H1 (cell line): ENCODE measurements at regions not wholly inside any gene's neighbourhood (a gene's known extent, or its start where the extent isn't known, plus 50 kb on each side); places are given as distances from the start of the nearest gene placed in this dataset.

ENCODE experiments used
- CTCF ChIA-PET: fragments of 300-600 bp; sonication (Branson Sonifier 250); formaldehyde crosslinking; loops from one replicate; lab custom pipeline; 2021; ENCODE audit not compliant: partially characterized antibody; lab: Charles Lee
- POLR2A ChIA-PET: fragments of 300-600 bp; sonication (Branson Sonifier 250); formaldehyde crosslinking; loops from one replicate; lab custom pipeline; 2021; ENCODE audit warnings: inconsistent platforms; ENCODE audit not compliant: partially characterized antibody; lab: Charles Lee
- DNase-seq, 2 experiments: peaks; one replicate each; pipeline versions ENCODE4 v3.0.0 to v3.0.0-alpha.2; 2010 to 2022; ENCODE audit warnings: low spot score in 2 of 2, low read depth in 1 of 2, mixed read lengths in 1 of 2
- FAIRE-seq: peaks from 2 replicates; lab custom pipeline; 2011; peaks lifted over from hg19 to GRCh38; lab: Jason Lieb, UNC
- H2AFZ ChIP-seq: 2 replicates; pipeline ENCODE4 v1.8.1; 2012; ENCODE audit warnings: low read length, inconsistent platforms
- H2AK5ac ChIP-seq: 2 replicates; pipeline ENCODE4 v1.6.1; 2013; ENCODE audit warnings: low read depth, low read length
- H2BK120ac ChIP-seq: replicated peaks from 2 replicates; pipeline ENCODE3; 2013; ENCODE audit warnings: low read depth, low read length, inconsistent platforms
- H2BK12ac ChIP-seq: 2 replicates; pipeline ENCODE4 v1.6.1; 2013; ENCODE audit warnings: low read depth, low read length
- H2BK15ac ChIP-seq: 2 replicates; pipeline ENCODE4 v1.6.1; 2013; ENCODE audit warnings: low read length
- H2BK20ac ChIP-seq: 2 replicates; pipeline ENCODE4 v1.6.1; 2013; ENCODE audit warnings: low read length
- H2BK5ac ChIP-seq: 2 replicates; pipeline ENCODE4 v1.6.1; 2013; ENCODE audit warnings: low read depth, low read length
- H3K14ac ChIP-seq: 2 replicates; pipeline ENCODE4 v1.6.1; 2013; ENCODE audit warnings: inconsistent platforms; ENCODE audit not compliant: insufficient read length
- H3K18ac ChIP-seq: 2 replicates; pipeline ENCODE4 v1.6.1; 2013; ENCODE audit warnings: low read length; ENCODE audit errors: extremely low read depth
- H3K23ac ChIP-seq: 2 replicates; pipeline ENCODE4 v1.6.1; 2013; ENCODE audit warnings: inconsistent platforms; ENCODE audit not compliant: insufficient read length
- H3K23me2 ChIP-seq: 2 replicates; pipeline ENCODE4 v1.6.1; 2013; ENCODE audit warnings: low read depth, low read length
- H3K27ac ChIP-seq: 2 replicates; pipeline ENCODE4 v1.6.1; 2011; ENCODE audit warnings: low read depth, low read length, inconsistent platforms
- H3K27me3 ChIP-seq, 4 experiments: replicated peaks in 1 of 4; 1 replicate in 1 of 4; 2 replicates in 3 of 4; pipeline versions ENCODE4 v1.6.1 to v1.8.1; 2011 to 2013; ENCODE audit warnings: low read length in 3 of 4, mild to moderate bottlenecking in 3 of 4, inconsistent platforms in 2 of 4, mixed read lengths in 2 of 4, moderate library complexity in 1 of 4; ENCODE audit not compliant: control insufficient read depth in 3 of 4, insufficient read depth in 3 of 4; ENCODE audit errors: extremely low read depth in 1 of 4
- H3K36me3 ChIP-seq, 4 experiments: 2 replicates each; pipeline versions ENCODE4 v1.6.1 to v1.8.1; 2011 to 2013; ENCODE audit warnings: mild to moderate bottlenecking in 4 of 4, low read length in 3 of 4, moderate library complexity in 2 of 4, control low read depth in 1 of 4, inconsistent platforms in 1 of 4; ENCODE audit not compliant: insufficient read depth in 4 of 4, control insufficient read depth in 2 of 4
- H3K4ac ChIP-seq: replicated peaks from 2 replicates; pipeline ENCODE3; 2013; ENCODE audit warnings: low read length, low read depth, mixed read lengths, inconsistent platforms; ENCODE audit not compliant: insufficient read length
- H3K4me1 ChIP-seq, 4 experiments: replicated peaks in 1 of 4; 1 replicate in 1 of 4; 2 replicates in 3 of 4; pipeline versions ENCODE4 v1.6.1 to v1.8.1; 2011 to 2013; ENCODE audit warnings: low read length in 3 of 4, inconsistent platforms in 2 of 4, mixed read lengths in 1 of 4; ENCODE audit not compliant: insufficient read depth in 4 of 4, control insufficient read depth in 3 of 4
- H3K4me2 ChIP-seq, 2 experiments: 2 replicates each; pipeline versions ENCODE4 v1.6.1 to v1.8.1; 2011 to 2013; ENCODE audit warnings: low read depth in 2 of 2, low read length in 2 of 2, control low read depth in 1 of 2, inconsistent platforms in 1 of 2, mild to moderate bottlenecking in 1 of 2; ENCODE audit not compliant: insufficient read depth in 1 of 2
- H3K4me3 ChIP-seq, 4 experiments: fragments of 200-600, 300-600 bp in 1 of 4; sonication (generic), shearing (Covaris generic), sonication (Bioruptor Twin) in 1 of 4; 2 replicates each; pipeline versions ENCODE4 v1.5.1 to v1.8.1; 2011 to 2016; ENCODE audit warnings: low read length in 4 of 4, low read depth in 3 of 4, control low read depth in 2 of 4, inconsistent platforms in 2 of 4, mild to moderate bottlenecking in 2 of 4, mixed read lengths in 1 of 4, moderate library complexity in 1 of 4; ENCODE audit not compliant: insufficient read depth in 2 of 4; ENCODE audit errors: extremely low read depth in 1 of 4
- H3K56ac ChIP-seq: replicated peaks from 2 replicates; pipeline ENCODE3; 2013; ENCODE audit warnings: low read depth, mild to moderate bottlenecking, mixed read lengths, low read length, inconsistent platforms; ENCODE audit not compliant: insufficient read length
- H3K79me1 ChIP-seq: 2 replicates; pipeline ENCODE4 v1.6.1; 2013; ENCODE audit warnings: low read depth, low read length, control low read depth
- H3K79me2 ChIP-seq, 2 experiments: 2 replicates each; pipeline versions ENCODE4 v1.6.1 to v1.8.1; 2012 to 2013; ENCODE audit warnings: low read length in 2 of 2, mild to moderate bottlenecking in 2 of 2, inconsistent platforms in 1 of 2; ENCODE audit not compliant: insufficient read depth in 2 of 2, control insufficient read depth in 1 of 2
- H3K9ac ChIP-seq, 4 experiments: replicated peaks in 1 of 4; 1 replicate in 1 of 4; 2 replicates in 3 of 4; pipeline versions ENCODE4 v1.6.1 to v1.8.1; 2011 to 2013; ENCODE audit warnings: low read depth in 3 of 4, low read length in 3 of 4, control low read depth in 2 of 4, mild to moderate bottlenecking in 2 of 4, moderate library complexity in 2 of 4, inconsistent platforms in 1 of 4; ENCODE audit errors: extremely low read depth in 1 of 4
- H3K9me3 ChIP-seq, 2 experiments: 2 replicates each; pipeline versions ENCODE4 v1.6.1 to v1.8.1; 2012 to 2013; ENCODE audit warnings: mild to moderate bottlenecking in 2 of 2, moderate library complexity in 2 of 2, control low read depth in 1 of 2, inconsistent platforms in 1 of 2, low read depth in 1 of 2, low read length in 1 of 2, mixed read lengths in 1 of 2; ENCODE audit not compliant: insufficient read depth in 2 of 2
- H4K20me1 ChIP-seq, 2 experiments: replicated peaks in 1 of 2; 2 replicates each; pipeline versions ENCODE3 to v1.8.1; 2011 to 2013; ENCODE audit warnings: inconsistent platforms in 2 of 2, low read length in 2 of 2, mild to moderate bottlenecking in 1 of 2; ENCODE audit not compliant: insufficient read depth in 2 of 2, control insufficient read depth in 1 of 2
- H4K5ac ChIP-seq: 2 replicates; pipeline ENCODE4 v1.6.1; 2013; ENCODE audit warnings: low read length, low read depth, mixed read lengths, inconsistent platforms; ENCODE audit not compliant: insufficient read length
- H4K8ac ChIP-seq: 2 replicates; pipeline ENCODE4 v1.8.0; 2013; ENCODE audit warnings: mild to moderate bottlenecking, moderate library complexity, low read length, inconsistent platforms; ENCODE audit not compliant: insufficient read depth; ENCODE audit errors: extremely low read depth
- H4K91ac ChIP-seq: replicated peaks from 2 replicates; pipeline ENCODE3; 2013; ENCODE audit warnings: low read length, mixed read lengths, inconsistent platforms; ENCODE audit not compliant: insufficient read length
- ATF3 ChIP-seq: IDR thresholded peaks from 2 replicates; pipeline ENCODE4 v1.6.1; 2011; ENCODE audit warnings: low read depth, mild to moderate bottlenecking, low read length; ENCODE audit not compliant: insufficient read depth
- CEBPB ChIP-seq: IDR thresholded peaks from 2 replicates; pipeline ENCODE4 v1.6.1; 2012; ENCODE audit warnings: low read depth, low read length
- EGR1 ChIP-seq: IDR thresholded peaks from 2 replicates; pipeline ENCODE4 v1.6.1; 2011; ENCODE audit warnings: low read depth, low read length, borderline replicate concordance
- KDM4A ChIP-seq: IDR thresholded peaks from one replicate; pipeline ENCODE4 v1.7.1; 2012; ENCODE audit warnings: low read depth, mild to moderate bottlenecking, moderate library complexity, low read length, inconsistent platforms; ENCODE audit not compliant: severe bottlenecking
- KDM5A ChIP-seq: fragments of 200-600 bp; IDR thresholded peaks from 2 replicates; pipeline ENCODE4 v1.7.1; 2012; ENCODE audit warnings: mild to moderate bottlenecking, low read length, inconsistent platforms, mixed read lengths
- PHF8 ChIP-seq: fragments of 200-600 bp; sonication (generic); conservative IDR thresholded peaks from 2 replicates; pipeline ENCODE4 v1.7.1; 2012; ENCODE audit warnings: low read depth, mild to moderate bottlenecking, inconsistent platforms, low read length, moderate library complexity
- SIX5 ChIP-seq: IDR thresholded peaks from 2 replicates; pipeline ENCODE4 v1.6.1; 2011; ENCODE audit warnings: mild to moderate bottlenecking, low read depth, low read length
- SP1 ChIP-seq: IDR thresholded peaks from 2 replicates; pipeline ENCODE4 v1.6.1; 2011; ENCODE audit warnings: low read depth, low read length
- SP4 ChIP-seq: IDR thresholded peaks from 2 replicates; pipeline ENCODE4 v1.6.1; 2012; ENCODE audit warnings: low read length, inconsistent platforms
- TBP ChIP-seq: IDR thresholded peaks from 2 replicates; pipeline ENCODE4 v1.6.1; 2011; ENCODE audit warnings: low read depth, low read length, improper control_type of control experiment
- ZNF274 ChIP-seq: IDR thresholded peaks from 2 replicates; pipeline ENCODE4 v1.7.0; 2012; ENCODE audit warnings: low read length, borderline replicate concordance; ENCODE audit errors: extremely low read depth
- WGBS, 2 experiments: shearing (Covaris generic) in 1 of 2; methylation state at CpG; one replicate each; pipeline versions ENCODE4 v1.1.6 to v1.1.7; 2013 to 2015; ENCODE audit warnings: low lambda C conversion rate in 2 of 2, mixed read lengths in 2 of 2, inconsistent platforms in 1 of 2, low coverage in 1 of 2, missing lambda C conversion rate in 1 of 2; ENCODE audit not compliant: insufficient replicate concordance in 2 of 2, insufficient coverage in 1 of 2, insufficient read length in 1 of 2; ENCODE audit errors: extremely low coverage in 1 of 2, missing lambda C conversion rate in 1 of 2; 5-methylcytosine and 5-hydroxymethylcytosine counted together

GRCh38 chr4:53923921-53924320 is 140.5 kb downstream of the CHIC2 start:
- Histone ChIP-seq H4K91ac (no peak overlapping the region), H3K36me3 (no peaks in the 10 kb centered on the region), H3K4ac (no peak overlapping the region), H3K23me2 (peaks cover 3% of the 10 kb centered on the region; the same call in 1 of the 2 replicates), H3K79me2 (no peaks in the 10 kb centered on the region), H3K14ac (no peak overlapping the region), H2BK12ac (no peak overlapping the region), H4K8ac (no peak overlapping the region), H3K79me1 (no peaks in the 10 kb centered on the region), H3K9ac (no peak overlapping the region), H4K5ac (no peak overlapping the region), H3K27ac (no peak overlapping the region), H2AK5ac (no peak overlapping the region), H2BK5ac (no peak overlapping the region), H2BK120ac (no peak overlapping the region), H3K4me1 (peaks cover 0 to 15% (median under 1%) of the 10 kb centered on the region in 4 experiments; a peak in 4 of 7 replicates), H3K18ac (no peak overlapping the region), H3K9me3 (no peaks in the 10 kb centered on the region), H4K20me1 (no peaks in the 10 kb centered on the region), H2BK15ac (no peak overlapping the region), H3K23ac (no peak overlapping the region), H2AFZ (no peak overlapping the region), H3K56ac (no peak overlapping the region), H3K4me2 (peak overlapping the region; percentile 11 to 37; a peak in 1 of 4 replicates), H3K4me3 (no peak overlapping the region), H3K27me3 (no peaks in the 10 kb centered on the region), H2BK20ac (no peak overlapping the region)
- POLR2A ChIA-PET = no interaction called here
- no peak for TF ChIP-seq ATF3
- TF ChIP-seq KDM5A = no peak
- TF ChIP-seq EGR1 = no peak
- TF ChIP-seq SP4 = no peak
- TF ChIP-seq TBP = no peak
- TF ChIP-seq CEBPB = no peak
- no peak for TF ChIP-seq PHF8
- TF ChIP-seq SP1 = no peak
- TF ChIP-seq KDM4A = no peak
- TF ChIP-seq SIX5 = no peak
- TF ChIP-seq ZNF274 = no peak
- FAIRE-seq (no peak), DNase-seq (no peak)
- 74% methylated on average over 5 of the region's 5 CpGs; no CpG with 5 or more reads in 1 of the 2 experiments for WGBS, 2 experiments
- CTCF ChIA-PET = interaction anchor here (0.6 to 0.7 kb wide), 2 partner anchors 183 to 412 kb away, joined by 3 read pairs; no protein-coding TSS in a partner anchor
